ENCODE measurements at regions not wholly inside any gene's neighbourhood (a gene's known extent, or its start where the extent isn't known, plus 50 kb on each side); places are given as distances from the start of the nearest gene placed in this dataset.
"Not testable (repeated sequence)": the region's sequence is repeated elsewhere in the genome, so short reads cannot be mapped to it uniquely, and the experiment has no call there.

- Histone ChIP-seq H3K36me3 (ENCODE audit: insufficient read depth) (no peaks in the 10 kb centered on the region), H3K27me3 (ENCODE audit: insufficient read depth) (peaks cover 17% of the 10 kb centered on the region), H3K4me2 (peak overlapping the region; percentile 83), H3F3A (replicated peaks; ENCODE audit: low read depth) (no peaks in the 10 kb centered on the region), H2AFZ (peak overlapping the region; percentile 91), H3K9me2 (ENCODE audit: insufficient read depth) (no peaks in the 10 kb centered on the region), H4K20me1 (replicated peaks; ENCODE audit: insufficient read depth) (no peaks in the 10 kb centered on the region), H3K4me3 (peak overlapping the region; percentile 73), H3K79me2 (replicated peaks; ENCODE audit: insufficient read depth) (no peaks in the 10 kb centered on the region), H3K4me1 (ENCODE audit: insufficient read depth) (peaks cover 11% of the 10 kb centered on the region), H3K27ac (ENCODE audit: low read depth) (no peak overlapping the region)
- H3K4me1 Mint-ChIP-seq: peaks cover 21% of the 10 kb centered on the region
- no peak for TF ChIP-seq EZH2phosphoT487 (IDR thresholded peaks at IDR 0.05; ENCODE audit: unreplicated experiment)
- no peak for TF ChIP-seq POLR2AphosphoS5 (IDR thresholded peaks at IDR 0.05; ENCODE audit: low read depth)
- no peak for TF ChIP-seq ZNF114 (CRISPR knock-in tag; IDR thresholded peaks at IDR 0.05)
- TF ChIP-seq EZH2 (IDR thresholded peaks at IDR 0.05; ENCODE audit: low read depth, unreplicated experiment): no peak
- TF ChIP-seq CREB1 (CRISPR knock-in tag; IDR thresholded peaks at IDR 0.05; ENCODE audit: low read depth): no peak
- no peak for TF ChIP-seq NANOG (IDR thresholded peaks at IDR 0.05; ENCODE audit: borderline replicate concordance)
- no peak for TF ChIP-seq ZNF331 (CRISPR knock-in tag; IDR thresholded peaks at IDR 0.05; ENCODE audit: low read depth)
- no peak for TF ChIP-seq ZNF462 (CRISPR knock-in tag; IDR thresholded peaks at IDR 0.05)
- TF ChIP-seq STAT1 (IDR thresholded peaks at IDR 0.05; ENCODE audit: unreplicated experiment): no peak
- TF ChIP-seq ETS1 (IDR thresholded peaks at IDR 0.05): no peak
- TF ChIP-seq REST (IDR thresholded peaks at IDR 0.05; ENCODE audit: unreplicated experiment): no peak
- H3K4me3 Mint-ChIP-seq: peak overlapping the region; percentile 69
- no peaks in the 10 kb centered on the region; the same call in 2 of the 3 replicates for H3K9me3 Mint-ChIP-seq
- DNase-seq (ENCODE audit: low spot score) (peak; percentile 58), ATAC-seq (peak; percentile 69)
- H3K27ac Mint-ChIP-seq: no peak overlapping the region
- H3K27me3 Mint-ChIP-seq (ENCODE audit: insufficient read depth, low read depth, poor library complexity): peaks cover 10% of the 10 kb centered on the region
- no peaks in the 10 kb centered on the region for H3K36me3 Mint-ChIP-seq (ENCODE audit: low read depth)
Measured at GRCh38 chr13:22926748-22927400, 253.9 kb upstream of the SGCG start.

- Mint-ChIP-seq H3K4me3 (0 out of 3 replicates have a peak overlapping the region, but pooled peaks have one; percentile 40), H3K4me1 (peaks cover 21% of the 10 kb centered on the region)
- H3K9me3 Mint-ChIP-seq; DNase-seq (ENCODE audit: low spot score); H3K27ac Mint-ChIP-seq; H3F3A ChIP-seq (replicated peaks; ENCODE audit: low read depth); H2AFZ ChIP-seq; H4K20me1 ChIP-seq (replicated peaks; ENCODE audit: insufficient read depth); H3K4me2 ChIP-seq; H3K36me3 Mint-ChIP-seq (ENCODE audit: low read depth); H3K27me3 Mint-ChIP-seq (ENCODE audit: insufficient read depth, low read depth, poor library complexity); H3K9me2 ChIP-seq (ENCODE audit: insufficient read depth); ATAC-seq; H3K79me2 ChIP-seq (replicated peaks; ENCODE audit: insufficient read depth); H3K4me3 ChIP-seq; H3K36me3 ChIP-seq (ENCODE audit: insufficient read depth); H3K27ac ChIP-seq (ENCODE audit: low read depth): not testable (repeated sequence)
- H3K4me1 ChIP-seq (ENCODE audit: insufficient read depth): peaks cover 11% of the 10 kb centered on the region
- H3K27me3 ChIP-seq (ENCODE audit: insufficient read depth): peaks cover 17% of the 10 kb centered on the region
Measured at GRCh38 chr13:22927845-22928244, 252.9 kb upstream of the SGCG start.

All from GM23338 (cell line).